Hepatocyte (in vitro differentiated cells): ENCODE measurements at regions not wholly inside any gene's neighbourhood (a gene's known extent, or its start where the extent isn't known, plus 50 kb on each side); places are given as distances from the start of the nearest gene placed in this dataset.
"Not testable (repeated sequence)": the region's sequence is repeated elsewhere in the genome, so short reads cannot be mapped to it uniquely, and the experiment has no call there.

Source experiments
- CTCF ChIP-seq: fragments of 200-600 bp; sonication (generic); IDR thresholded peaks from 2 replicates; pipeline ENCODE4 v1.5.1; 2016; ENCODE audit warnings: antibody characterized with exemption, mild to moderate bottlenecking; ENCODE audit not compliant: poor library complexity
- EZH2 ChIP-seq: fragments of 200-600 bp; sonication (generic); IDR thresholded peaks from 2 replicates; pipeline ENCODE4 v1.6.1; 2016; ENCODE audit warnings: antibody characterized with exemption, mild to moderate bottlenecking, borderline replicate concordance
- EZH2phosphoT487 ChIP-seq: fragments of 200-600 bp; sonication (generic); IDR thresholded peaks from one replicate; pipeline ENCODE4 v1.6.1; 2018; ENCODE audit warnings: antibody characterized with exemption, mild to moderate bottlenecking, low read depth, moderate library complexity; ENCODE audit not compliant: unreplicated experiment, severe bottlenecking

- TF ChIP-seq EZH2, CTCF, EZH2phosphoT487: not testable (repeated sequence)
These were observed 765.2 kb upstream of the NOVA1 start for GRCh38 chr14:27363036-27363435.
